DMS114 treated with DMSO at 0.1 percent for 48 hours (cell line): ENCODE measurements at regions not wholly inside any gene's neighbourhood (a gene's known extent, or its start where the extent isn't known, plus 50 kb on each side); places are given as distances from the start of the nearest gene placed in this dataset.
"Not testable (repeated sequence)": the region's sequence is repeated elsewhere in the genome, so short reads cannot be mapped to it uniquely, and the experiment has no call there.

Experiments used
- DNase-seq: peaks from one replicate; lab custom pipeline; 2025; ENCODE audit not compliant: unreplicated experiment; lab: John Stamatoyannopoulos, UW

GRCh38 chr1:78240755-78241154, 195.0 kb downstream of the GIPC2 start:
- DNase-seq = no peak

- no peak for DNase-seq
Observed at GRCh38 chr1:78247079-78247478, 201.3 kb downstream of the GIPC2 start.

- no peak for DNase-seq
Observed at GRCh38 chr1:78250201-78250600, 204.4 kb downstream of the GIPC2 start.

GRCh38 chr1:78254517-78254916, 208.8 kb downstream of the GIPC2 start:
- no peak for DNase-seq

GRCh38 chr1:78255383-78255782, 209.6 kb downstream of the GIPC2 start:
- DNase-seq = no peak

GRCh38 chr1:78255846-78256245, 210.1 kb downstream of the GIPC2 start:
- no peak for DNase-seq

- no peak for DNase-seq
Observed at GRCh38 chr1:78263459-78263858, 217.7 kb downstream of the GIPC2 start.

GRCh38 chr1:78263946-78264345, 218.2 kb downstream of the GIPC2 start:
- DNase-seq = no peak

- DNase-seq = no peak
Observed at GRCh38 chr1:78267513-78268218, 221.9 kb downstream of the GIPC2 start.

- DNase-seq = no peak
Observed at GRCh38 chr1:78269591-78269990, 221.2 kb upstream of the PTGFR start.

GRCh38 chr1:78271423-78271822, 219.4 kb upstream of the PTGFR start:
- DNase-seq = not testable (repeated sequence)

- no peak for DNase-seq
Observed at GRCh38 chr1:78274814-78275213, 216.0 kb upstream of the PTGFR start.

GRCh38 chr1:78275456-78275855, 215.3 kb upstream of the PTGFR start:
- no peak for DNase-seq

GRCh38 chr1:78275906-78276685, 214.7 kb upstream of the PTGFR start:
- DNase-seq = no peak

GRCh38 chr1:78277253-78277652, 213.5 kb upstream of the PTGFR start:
- DNase-seq = no peak

GRCh38 chr1:78279051-78279450, 211.7 kb upstream of the PTGFR start:
- DNase-seq = no peak

GRCh38 chr1:78280626-78281025, 210.1 kb upstream of the PTGFR start:
- DNase-seq = no peak

GRCh38 chr1:78281580-78281979, 209.2 kb upstream of the PTGFR start:
- no peak for DNase-seq

- DNase-seq = no peak
Observed at GRCh38 chr1:78283691-78284090, 207.1 kb upstream of the PTGFR start.

GRCh38 chr1:78284354-78284753, 206.4 kb upstream of the PTGFR start:
- no peak for DNase-seq

- no peak for DNase-seq
Observed at GRCh38 chr1:78286686-78287085, 204.1 kb upstream of the PTGFR start.

- DNase-seq = no peak
Observed at GRCh38 chr1:78289603-78290002, 201.2 kb upstream of the PTGFR start.

- no peak for DNase-seq
Observed at GRCh38 chr1:78291418-78291817, 199.4 kb upstream of the PTGFR start.
